Activated CD8-positive, alpha-beta memory T cell treated with anti-CD3 and anti-CD28 coated beads, Interleukin-2, amount 50 U/mL, for 1 hour (primary cell): ENCODE measurements at regions not wholly inside any gene's neighbourhood (a gene's known extent, or its start where the extent isn't known, plus 50 kb on each side); places are given as distances from the start of the nearest gene placed in this dataset.

Experiments
- DNase-seq: peaks from one replicate; pipeline ENCODE4 v3.0.0-alpha.2; 2020; ENCODE audit errors: extremely low read depth

DNA sequence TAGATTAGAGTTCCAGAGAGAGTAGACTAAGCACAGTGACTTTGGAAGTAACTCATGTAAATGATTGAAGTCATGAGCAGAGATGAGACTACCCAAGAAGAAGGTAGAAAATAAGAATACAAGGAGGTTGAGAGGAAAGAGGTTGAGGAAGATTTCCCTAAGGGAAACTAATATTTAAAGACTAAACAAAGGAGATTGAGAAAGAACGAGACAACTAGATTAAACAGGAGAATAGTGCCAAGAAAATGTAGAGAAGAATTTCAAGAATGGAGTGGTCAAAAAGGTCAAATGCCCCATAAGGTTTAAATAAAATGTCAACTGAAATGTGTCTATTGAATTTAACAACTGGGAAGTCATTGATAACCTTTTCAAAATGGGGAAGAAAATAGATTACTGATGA, 59.0 kb downstream of the RPS29 start:
- DNase-seq, result no peak

DNA sequence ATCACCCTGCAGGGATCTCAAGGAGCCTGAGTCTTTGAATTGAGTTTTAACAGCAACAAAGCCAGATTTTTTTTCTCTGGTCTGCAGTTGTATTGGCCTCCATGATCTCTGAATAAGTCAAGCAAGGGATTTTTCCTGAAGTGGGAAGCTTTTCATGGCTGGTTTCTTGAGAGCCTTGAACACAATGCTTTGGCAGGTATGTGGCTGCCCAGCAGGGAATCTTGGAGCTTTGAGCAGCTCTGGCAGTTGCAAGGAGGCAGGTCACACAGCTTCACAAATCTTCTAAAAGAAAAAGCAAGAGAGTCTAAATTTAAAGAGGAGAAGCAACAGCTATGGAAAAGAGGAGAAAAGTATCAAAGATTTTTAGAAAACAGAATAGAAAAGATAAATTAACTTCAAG, 60.1 kb downstream of the RPS29 start:
- DNase-seq, result no peak

DNA sequence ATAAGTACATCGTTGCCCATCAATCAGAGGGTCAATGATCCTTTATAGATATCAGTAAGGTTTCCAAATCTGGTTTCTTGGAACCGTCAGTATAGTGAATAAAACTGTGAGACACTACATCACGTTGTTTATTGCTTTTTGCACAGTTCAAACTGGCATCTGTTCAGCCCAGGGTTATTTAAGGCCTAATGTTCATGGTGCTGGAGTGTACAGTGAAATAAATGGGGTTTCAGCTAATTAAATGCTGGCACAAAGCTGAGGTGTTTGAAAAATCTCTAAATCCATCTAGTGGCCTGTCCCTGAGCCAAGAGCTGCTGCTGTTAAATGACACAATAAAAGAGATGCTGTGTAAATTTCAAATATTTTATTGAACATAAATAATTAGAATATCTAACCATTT, 69.9 kb downstream of the RPS29 start:
- DNase-seq, result no peak

DNA sequence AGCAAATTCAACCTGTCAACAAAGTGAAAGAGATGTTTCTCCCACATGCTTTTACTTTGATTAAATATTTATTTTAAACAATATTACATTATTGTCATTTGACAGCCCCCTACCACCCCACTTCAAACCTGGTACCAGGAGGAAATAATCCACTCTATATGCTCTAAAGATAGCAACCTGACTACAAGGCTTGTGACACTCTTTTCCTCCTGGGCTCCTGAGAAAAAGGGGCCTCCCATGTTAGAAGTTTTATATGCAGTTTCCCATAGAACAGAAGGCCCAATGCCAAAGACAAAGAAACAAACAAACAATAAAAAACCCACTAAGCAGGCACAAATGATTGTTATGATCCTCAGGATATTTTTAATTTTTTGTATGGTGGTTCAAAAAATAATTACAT, 73.6 kb downstream of the RPS29 start:
- no peak for DNase-seq

DNA sequence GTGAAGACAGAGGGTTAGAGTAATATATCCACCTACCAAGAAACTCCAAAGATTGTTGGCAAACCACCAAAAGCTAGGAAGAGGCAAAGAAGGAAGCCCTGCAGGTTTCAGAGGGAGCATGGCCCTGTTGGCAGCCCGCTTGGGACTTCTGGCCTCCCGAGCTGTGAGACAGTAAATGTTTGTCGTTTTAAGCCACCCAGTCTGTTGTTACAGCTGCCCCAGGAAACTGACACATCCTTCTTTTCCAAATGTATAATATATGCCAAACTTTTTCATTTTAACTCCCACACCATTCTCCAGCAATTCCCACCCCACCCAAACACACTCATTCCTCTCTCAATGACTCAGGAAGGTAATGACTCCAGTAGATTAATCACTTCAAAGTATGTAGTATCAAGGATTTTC, 74.0 kb downstream of the RPS29 start:
- DNase-seq, result no peak

DNA sequence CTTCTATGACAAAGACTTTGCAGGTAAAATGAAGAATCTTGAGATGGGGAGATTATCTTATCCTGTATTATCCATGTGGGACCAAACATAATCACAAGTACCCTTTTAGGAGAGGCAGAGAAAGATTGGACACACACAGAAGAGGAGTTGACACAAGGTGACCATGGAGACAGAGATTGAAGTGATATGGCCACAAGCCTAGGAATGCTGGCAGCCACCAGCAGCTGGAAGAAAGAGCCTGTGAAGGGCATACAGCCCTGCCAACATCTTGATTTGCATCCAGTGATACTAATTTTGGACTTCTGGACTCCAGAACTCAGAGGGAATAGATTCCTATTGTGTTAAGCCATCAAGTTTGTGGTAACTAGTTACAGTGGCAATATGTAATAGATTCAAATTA, 78.1 kb downstream of the RPS29 start:
- no peak for DNase-seq

DNA sequence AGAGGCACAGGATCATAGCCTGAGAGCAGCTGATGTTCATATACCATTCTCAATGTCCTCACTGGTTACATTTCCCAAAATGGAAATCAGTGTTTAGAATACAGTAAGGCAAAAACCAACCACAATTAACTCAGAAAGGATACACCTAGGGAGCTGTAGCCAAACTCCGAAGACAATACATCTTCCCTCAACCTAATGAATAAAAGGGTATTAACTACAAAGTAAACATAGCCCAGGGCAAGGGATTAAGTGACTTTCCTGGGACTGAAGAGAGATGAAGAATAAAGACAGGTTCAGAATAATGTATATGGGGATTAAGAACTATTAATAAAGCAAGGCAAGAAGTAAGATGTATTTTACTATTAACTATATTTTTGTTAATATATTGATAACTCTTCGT, 79.5 kb downstream of the RPS29 start:
- no peak for DNase-seq

DNA sequence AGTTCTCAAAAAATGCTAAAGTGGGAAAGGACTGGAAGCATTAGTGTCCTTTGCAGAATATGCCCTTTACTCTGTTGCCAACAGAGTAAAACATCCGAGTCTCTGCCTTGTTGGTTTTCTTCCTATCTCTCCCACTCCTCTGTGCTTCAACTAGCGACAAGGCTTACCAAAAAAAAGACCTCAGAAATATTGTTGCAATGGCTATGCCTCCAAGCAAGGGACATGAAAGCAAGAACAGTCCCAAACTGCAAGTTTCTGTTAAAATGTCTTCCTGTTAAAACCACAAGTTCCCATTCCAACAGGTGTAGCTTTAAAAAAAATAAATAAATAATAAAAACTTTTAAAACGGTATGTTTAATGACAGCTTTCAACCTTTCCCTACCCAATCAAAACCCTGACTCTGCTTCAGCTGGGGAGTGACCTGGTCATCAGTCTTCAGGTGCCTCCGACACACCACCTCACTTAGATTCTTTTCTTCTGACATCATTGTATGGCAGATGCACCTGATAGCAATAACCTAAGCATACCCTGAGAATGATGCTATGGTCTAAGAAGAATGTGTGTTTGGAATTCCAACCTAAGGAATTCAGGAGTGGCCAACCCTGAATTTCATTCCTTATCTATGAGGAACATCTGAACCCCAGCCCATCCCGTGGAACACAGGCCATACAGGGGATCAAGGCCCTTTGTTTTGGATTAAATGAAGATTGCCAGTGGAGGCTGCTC, 81.0 kb downstream of the RPS29 start:
- no peak for DNase-seq

DNA sequence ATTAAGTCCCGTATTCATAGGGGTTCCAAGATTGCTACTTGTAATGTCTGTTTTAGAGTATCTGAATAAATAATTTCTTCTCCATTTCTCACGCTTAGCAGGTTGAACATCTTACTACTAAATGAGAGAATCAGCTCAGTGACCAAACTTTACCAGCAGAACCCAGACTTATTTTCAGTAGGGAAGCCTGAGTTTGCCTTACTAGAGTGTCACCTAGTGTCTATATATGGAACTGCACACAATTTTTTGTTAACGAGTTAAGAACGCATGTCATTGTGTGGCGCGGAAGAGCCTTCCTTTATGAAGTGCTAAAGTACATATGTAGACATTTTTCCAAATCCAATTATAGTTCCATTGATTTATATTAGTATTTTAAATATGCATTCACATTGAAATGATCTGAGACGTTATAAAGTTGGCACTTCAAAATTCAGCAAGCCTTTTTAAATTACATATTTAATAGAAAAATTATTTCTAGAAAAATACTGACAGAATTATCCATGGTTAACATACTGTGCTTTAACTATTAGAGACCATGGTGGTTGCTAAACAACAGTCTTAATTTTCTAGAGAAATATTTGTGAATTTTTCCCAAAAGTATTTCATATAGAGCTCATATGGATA, 88.3 kb downstream of the RPS29 start:
- DNase-seq, result no peak

DNA sequence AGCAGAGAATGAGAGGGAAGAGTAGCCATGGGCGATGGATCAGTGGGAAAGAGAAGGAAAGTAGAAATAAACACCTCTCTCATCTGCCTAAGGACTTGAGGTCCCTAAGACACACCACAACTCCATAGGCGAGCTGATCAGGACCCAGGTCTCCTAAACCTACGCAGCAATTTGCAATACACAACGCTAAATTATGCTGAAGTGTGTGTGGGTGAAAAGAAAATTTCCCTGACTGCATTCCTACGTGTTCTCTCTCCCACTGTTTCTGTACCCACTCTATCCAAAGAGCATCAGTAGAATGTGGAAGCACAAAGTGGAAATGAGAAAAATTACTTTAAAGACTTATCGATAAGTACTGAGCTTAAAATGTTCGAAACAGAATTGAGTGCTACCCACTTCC, 88.9 kb downstream of the RPS29 start:
- DNase-seq, result no peak

DNA sequence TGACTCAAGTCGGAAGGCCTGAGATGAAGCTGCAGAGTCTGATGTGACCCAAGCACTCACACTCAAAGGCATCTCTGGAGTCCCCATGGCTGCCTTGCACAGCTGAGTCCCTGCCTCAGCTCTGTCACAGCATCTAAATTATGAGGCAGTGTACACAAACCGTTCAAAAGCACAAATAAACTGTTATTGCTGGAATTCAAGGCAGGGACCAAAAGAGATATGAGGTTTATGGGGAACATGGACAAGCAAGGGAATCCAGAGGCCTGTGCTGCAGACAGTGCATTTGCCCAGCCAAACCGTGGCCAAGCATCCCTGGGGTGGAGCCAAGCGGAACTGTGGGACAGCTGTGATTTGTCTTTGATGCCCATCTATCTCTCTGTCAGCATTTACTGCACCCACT, 91.3 kb downstream of the RPS29 start:
- DNase-seq, result no peak

DNA sequence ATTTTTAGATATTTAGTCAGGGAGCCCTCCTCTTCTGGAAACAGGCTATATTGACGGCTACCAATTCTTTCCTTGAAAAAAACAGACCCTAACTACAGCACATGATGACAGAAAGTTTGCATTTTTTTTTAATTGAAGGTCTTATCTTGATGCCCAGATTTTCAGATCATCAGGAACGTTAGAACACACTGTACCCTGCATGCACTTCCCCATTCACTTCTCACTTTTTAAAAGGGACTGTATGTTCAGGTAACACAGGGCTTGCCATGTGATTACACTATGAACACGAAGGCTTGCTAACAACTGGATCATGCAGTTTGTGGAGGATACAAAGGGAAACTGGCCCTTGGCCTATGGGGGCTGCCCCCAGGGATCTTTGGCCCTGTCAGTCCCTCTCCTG, 92.6 kb downstream of the RPS29 start:
- no peak for DNase-seq

DNA sequence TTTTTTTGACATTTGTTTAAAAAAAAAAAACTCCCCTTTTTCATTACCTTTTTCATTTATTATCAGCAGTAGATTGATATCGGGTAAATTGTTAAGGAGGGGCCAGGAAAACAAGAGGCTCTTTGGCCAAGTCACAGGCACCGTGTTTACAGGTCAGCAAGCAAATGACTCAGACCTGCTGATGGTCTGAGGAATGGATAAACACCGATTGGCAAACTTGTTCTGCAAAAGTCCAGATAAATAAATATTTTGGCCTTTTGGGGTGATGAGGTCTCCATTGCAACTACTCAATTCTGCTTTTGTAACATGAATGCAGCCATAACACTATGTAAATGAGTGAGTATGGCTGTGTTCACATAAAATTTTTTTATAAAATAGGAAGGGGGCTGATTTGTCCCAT, 94.0 kb downstream of the RPS29 start:
- DNase-seq, result no peak

DNA sequence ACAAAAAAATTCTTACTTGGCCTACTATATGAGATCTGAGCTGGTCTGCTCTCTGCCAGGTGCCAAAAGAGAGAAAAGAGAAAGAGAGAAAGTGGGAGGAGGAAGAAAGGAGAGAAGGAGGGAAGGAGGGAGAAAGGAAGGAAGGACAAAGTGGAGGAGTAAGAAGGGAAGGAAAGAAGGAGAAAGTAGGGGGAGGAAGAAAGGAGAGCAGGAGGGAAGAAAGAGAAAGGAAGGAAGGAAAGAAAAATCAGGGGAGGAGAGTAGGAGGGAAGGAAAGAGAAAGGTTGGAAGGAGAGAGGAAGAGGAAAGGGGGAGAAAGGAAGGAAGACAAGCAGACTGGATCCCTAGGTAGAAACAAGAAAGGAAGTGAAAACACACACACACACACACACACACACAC, 96.8 kb downstream of the RPS29 start:
- no peak for DNase-seq

DNA sequence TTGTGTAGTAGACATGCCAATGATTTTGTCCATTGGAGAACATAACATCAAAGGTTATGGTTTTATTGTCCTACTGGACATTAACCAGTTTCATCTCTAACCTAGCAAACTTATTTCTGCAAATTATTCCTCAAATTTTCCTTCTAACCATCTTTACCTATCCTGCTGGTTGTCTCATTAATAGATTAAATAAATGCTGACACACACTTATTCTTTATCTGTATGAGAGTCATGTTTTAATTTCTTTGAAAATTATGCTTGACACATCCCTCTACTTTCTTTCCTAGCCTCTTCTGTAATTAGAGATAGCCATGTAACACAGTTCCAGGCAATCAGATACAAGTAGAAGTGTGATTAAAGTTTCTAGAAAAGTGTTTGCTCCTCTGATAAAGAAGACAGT, 98.9 kb downstream of the RPS29 start:
- no peak for DNase-seq

DNA sequence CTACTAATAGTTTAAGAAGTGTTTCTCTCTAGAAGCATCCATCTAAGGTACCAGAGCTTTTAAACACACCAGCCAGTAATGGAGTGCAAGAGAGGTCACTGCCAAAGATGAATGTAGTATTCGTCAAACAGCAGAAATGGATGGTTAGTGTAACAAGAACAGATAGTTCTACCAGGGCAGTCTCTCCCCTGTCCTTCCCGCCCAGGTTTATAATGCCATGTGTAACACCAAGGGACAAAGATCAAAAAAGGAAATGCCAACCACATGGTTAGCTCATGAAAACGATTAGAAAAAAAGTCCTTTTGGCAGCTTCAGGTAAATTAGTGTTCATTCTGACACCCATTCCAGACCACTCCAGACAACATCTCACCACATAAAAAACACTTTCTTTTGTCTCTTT, 100.9 kb downstream of the RPS29 start:
- DNase-seq, result no peak

DNA sequence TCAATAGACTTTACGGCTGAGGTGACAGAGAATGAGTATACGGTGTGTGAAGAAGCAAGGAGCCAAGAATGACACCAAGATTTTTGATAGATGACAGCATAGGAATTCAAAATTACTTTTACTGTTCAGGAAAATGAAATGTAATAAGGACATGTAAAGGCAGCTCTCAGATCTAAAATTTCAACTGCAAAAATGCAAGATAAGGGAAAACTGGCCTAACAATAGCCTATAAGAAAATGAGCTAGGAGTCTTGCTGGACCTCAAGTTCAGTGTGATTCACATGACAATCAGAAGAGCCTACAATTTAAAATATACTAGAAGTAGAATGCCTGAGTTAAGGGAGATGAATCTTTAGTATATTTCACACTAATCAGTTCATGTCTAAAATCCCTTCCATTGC, 102.0 kb downstream of the RPS29 start:
- no peak for DNase-seq

DNA sequence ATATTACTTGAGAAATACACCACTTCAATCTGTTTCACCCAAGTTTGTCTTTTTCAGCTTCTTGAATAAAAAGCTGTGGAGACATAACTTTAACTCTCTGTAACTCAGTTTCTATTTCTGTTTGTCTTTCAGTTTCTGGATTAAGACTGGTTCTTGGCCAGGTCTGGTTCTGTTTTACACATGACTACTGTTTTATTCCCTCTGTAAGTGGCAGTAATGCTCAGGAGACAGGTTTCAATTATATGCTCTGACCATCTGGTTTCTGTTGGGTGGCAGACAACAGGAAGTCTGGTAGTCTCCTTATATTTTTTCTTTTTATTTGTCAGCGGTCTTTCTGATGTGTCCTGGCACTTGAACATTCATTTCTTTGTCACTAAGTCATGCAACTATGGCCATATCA, 102.9 kb downstream of the RPS29 start:
- DNase-seq, result no peak

DNA sequence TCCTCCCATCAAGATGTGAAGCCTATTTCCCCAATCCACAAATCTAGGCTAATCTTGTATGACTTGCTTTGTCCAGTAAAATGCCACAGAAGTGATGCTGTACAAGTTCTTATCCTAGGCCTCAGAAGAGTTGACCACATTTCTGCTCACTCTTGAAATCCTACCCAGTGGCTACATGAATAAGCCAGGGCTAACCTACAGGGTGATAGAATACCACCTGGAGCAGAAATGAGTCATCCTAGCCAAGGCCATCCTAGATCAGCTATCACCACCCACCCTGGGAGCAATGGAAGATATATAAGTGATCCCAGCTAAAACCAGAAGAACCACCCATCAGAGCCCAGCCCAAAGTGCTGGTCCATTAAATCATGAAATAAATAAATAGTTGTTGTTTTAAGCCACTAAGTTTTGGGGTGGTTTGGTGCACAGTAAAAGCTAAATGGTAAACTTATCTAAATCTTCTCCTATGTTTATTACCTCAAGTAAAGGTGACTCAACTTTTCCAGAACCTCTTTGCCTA, 105.1 kb downstream of the RPS29 start:
- no peak for DNase-seq

DNA sequence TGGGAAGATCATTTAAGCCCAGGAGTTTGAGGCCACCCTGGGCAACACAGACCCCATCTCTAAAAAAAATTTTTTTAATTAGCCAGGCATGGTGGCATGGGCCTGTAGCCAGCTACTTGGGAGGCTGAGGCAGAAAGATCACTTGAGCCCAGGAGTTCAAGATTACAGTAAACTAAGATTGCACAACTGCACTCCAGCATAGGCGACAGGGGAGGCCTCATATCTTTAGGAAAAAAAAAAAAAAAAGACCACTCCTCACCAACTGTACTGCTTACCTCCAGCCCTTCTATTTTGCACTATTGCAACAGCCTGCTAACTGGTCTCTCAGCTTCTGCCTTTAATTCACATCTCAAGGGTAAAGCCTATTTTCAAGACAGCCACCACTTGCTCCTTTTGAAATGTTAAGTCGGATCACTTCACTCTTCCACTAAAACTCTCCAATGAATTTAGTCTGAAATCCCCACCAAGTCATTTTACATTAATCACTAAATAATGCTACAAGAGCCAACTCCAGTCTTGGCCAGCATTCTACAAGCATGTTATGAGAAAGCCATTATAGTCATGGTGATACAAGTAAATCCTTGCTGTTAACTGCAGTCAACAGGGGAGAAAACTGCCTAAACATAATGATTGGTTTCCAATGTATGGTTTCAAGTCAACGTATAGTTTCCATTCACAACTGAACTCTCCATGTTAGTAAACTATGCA, 106.0 kb downstream of the RPS29 start:
- no peak for DNase-seq

DNA sequence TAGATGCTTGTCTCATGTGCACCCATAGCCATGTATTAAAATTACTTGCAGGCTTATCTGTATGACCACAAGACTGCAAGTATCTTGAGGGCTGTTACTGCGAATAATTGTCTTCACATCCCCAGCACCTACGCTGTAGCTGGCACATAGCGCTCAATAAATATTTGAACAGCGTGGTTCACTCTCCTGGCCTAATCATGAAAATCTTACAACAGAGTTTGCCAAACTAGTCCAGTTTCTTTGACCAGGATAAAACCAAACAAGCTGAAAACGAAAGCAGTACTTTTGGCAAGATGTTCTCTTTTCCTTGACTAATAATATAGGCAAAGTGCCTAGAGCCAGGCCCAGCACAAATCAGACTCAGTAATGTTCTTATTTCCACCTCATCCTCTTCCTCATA, 106.7 kb downstream of the RPS29 start:
- no peak for DNase-seq

DNA sequence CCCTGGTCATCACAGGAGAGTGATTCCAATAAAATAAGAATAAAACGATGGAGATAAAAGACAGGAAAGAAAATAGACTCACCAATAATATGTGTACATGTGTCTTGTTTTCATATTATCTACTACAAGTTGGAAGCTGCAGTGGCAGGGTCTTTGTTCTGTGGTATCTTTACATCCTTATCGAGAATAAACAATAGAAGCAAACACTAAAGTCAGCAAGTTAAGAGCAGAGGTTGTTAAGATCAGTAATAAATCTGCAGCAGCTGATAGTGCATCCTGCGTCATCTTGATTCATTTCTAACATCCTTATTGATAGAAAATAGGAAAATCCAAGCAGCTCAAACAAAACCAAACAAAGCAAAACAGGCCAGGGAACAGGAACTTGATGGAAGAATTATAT, 107.4 kb downstream of the RPS29 start:
- no peak for DNase-seq

DNA sequence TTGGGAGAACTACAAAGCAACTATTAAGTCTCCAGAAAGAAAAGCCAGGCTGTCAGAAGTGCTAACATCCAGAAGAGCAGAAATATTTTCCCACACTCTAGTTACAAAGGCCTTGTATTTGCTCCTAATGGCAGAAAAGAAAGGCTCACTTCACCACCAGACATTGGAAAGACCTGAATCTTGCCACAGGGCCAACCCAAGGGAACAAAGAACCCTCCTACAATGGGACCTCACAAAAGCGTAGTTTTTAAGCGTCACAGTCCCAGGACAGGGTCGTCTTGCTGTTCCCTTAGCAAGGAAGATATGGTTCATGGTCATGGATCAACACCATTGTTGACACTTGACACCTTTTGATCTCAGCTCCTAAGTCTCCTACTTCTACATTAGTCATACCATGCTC, 119.1 kb downstream of the RPS29 start:
- DNase-seq, result no peak
